GM18858 (cell line): ENCODE measurements at regions not wholly inside any gene's neighbourhood (a gene's known extent, or its start where the extent isn't known, plus 50 kb on each side); places are given as distances from the start of the nearest gene placed in this dataset.
A peak's percentile ranks its signal among the peaks of the same experiment; 100 is the strongest.

Experiments
- ATAC-seq: cut with Tn5 transposase; IDR thresholded peaks from one replicate; pipeline ENCODE4 v1.9.1; 2021; ENCODE audit not compliant: unreplicated experiment

DNA sequence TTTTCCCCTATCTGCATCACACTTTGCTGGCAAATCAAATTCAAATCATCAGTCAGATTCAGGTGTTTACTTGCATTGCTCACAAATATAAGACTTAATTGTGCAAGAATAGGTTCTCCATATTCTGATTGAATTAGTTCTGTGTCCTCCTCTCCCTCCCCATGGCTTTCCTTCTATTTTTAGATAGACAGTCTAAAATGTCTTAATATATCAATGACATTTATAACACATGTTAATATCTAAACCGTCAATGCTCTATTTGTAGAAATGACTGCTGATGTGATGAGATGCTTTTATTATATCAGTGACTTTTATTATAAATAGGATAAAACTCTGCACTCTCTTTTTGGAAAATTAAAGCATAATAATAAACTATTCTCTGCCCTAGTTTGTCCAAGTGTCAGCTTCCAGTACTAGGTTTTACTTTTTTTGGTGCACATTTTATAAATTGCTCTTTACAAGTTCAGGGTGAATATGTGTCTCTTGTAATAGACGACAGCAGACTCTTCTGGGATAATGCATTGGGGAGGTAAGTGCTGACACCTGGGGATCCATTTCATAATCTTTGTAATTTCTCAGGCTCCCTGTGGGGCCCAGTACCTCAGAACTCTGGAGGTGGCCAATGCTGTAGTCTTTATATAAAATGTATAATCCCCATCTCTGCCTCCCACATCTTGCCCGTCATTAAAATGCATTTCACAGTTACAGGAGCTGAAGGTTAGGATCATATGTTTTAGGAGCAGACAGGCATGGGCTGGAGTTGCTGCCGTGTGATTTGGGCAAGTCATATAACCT is 321.5 kb downstream of the BRINP1 start:
- ATAC-seq = no peak

DNA sequence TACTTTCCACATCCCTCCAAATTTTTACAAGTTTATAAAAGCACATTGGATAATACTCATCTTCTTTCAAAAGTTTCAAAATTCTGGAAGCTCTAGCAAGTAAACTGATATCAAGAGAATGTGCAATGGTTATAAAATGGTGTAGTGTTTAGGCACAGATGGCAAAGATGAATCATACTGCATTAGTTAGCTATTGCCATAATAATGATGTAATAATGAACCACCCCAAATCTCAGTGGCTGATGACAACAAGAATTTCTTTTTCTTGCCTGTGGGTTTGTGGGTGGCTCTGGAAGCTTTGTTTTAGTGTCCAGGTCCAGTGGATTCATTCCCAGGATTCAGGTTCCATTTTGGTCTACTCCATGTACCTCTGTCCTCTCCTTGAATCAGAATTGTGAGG is 319.0 kb downstream of the BRINP1 start:
- ATAC-seq = no peak

DNA sequence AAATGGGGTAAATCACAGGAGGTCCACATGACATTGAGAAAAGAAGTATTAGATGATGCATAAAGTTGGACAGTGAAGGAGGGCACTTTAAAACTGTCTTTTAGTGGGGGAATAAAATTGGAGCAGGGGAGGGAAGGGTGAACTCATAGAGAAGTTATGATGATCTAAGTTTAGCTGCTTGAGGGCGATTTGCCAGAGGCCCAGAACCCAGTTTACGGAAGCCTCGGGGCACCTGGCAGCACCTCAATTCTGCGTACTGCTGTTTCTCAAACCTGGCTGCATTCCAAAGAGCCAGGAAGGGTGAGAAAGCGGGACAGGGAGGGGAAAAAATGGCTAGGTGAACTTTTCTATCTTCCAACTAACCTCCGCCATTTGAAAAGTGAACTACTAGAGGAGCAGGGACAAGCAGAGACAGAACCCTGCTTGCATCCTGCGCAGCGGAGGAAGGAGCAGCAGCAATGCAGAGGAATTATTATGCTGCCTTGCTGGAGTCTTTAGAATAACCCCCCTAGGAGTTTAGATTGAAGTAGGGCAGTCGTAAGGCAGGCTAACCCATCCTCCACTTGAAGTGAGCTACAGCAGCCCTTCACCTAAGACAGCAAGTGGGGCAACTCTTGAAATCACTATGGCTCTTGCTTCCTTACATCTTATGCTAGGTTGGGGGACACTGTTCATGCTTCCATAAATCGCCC is 316.8 kb downstream of the BRINP1 start:
- ATAC-seq = no peak

DNA sequence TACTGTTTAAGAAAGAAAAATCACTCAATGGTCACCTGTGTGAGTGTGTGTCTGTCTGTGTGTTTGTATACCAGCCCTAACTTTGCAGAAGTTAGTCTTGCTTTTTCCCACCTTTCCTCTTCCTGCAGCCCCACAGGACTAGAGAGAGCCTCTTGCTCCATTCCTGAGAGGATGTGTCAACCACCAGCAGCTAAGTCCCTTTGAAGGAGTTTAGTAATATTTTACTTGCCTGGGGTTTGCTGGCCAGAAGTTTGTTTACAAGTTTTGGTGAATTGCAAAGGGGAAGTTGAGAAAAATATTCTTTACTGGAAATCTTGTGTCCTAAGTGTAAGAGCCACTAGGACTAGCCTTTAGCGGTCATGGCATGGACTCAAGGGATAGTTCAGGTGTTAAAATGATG is 316.2 kb downstream of the BRINP1 start:
- ATAC-seq = no peak

DNA sequence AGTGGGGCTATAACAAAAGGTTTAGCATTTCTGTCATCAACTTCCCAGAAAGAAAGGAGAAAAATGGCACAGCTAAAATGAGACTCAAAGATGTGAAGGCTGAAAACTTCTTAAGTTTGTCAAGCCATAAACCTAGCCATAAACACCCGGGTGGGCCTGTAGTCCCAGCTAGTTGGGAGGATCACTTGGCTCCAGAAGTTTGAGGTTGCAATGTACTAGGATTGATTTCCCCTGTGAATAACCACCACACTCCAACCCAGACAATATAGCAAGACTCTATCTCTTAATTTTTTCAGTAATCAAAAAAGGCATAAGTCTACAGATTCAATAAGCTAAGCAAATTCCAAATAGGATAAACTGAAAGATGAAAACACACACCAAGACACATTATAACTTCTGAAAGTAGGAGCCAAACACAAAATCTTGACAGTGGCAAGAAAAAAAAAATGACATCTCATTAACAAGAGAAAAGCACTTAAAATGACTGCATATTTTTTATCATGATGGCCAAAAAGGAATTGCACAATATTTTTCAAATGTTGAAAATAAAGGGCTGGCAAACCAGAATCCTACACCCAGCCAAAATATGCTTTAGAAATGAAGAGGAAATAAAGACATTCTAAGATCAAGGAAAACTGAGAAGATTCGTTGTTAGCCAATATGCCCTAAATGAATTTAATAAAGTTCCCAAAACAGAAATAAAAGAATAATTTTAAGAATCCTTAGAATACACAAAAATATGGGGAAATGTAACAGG is 308.4 kb downstream of the BRINP1 start:
- ATAC-seq = no peak

DNA sequence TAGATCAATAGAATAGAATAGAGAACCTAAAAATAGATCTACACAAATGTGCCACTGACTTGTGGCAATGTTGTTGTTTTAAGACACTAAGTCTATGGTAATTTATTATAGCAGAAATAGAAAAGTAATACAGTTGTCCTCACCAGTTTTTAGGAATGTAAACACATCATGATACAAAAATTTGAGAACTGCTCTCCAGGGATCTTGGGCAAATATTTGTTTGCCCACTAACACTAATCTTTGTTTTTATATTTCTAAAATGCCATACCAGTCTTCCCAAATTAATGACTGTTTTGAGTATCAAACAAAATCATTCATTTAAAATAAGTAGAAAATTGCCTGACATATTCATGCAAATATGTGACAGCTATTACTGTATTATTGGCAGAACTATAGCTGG is 297.6 kb downstream of the BRINP1 start:
- no peak for ATAC-seq

DNA sequence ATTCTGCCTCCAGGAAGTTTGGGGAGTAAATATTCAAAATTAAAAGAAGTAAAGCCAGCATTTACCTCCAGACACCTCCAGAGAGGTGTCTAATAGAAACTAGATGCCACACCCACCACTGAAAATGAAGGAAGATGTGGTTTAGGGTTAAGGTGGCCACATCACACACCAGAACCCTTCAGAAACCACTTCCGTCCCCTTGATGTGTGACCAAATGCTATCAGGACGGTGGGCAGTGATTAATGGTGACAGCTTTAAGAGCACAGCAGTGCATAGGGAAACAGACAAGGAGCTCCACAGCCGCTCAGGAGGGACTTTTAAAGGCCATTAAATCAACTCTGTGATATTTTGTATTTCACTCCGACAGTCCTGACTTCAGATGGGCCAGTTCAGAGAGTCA is 295.2 kb downstream of the BRINP1 start:
- ATAC-seq = peak; percentile 46

DNA sequence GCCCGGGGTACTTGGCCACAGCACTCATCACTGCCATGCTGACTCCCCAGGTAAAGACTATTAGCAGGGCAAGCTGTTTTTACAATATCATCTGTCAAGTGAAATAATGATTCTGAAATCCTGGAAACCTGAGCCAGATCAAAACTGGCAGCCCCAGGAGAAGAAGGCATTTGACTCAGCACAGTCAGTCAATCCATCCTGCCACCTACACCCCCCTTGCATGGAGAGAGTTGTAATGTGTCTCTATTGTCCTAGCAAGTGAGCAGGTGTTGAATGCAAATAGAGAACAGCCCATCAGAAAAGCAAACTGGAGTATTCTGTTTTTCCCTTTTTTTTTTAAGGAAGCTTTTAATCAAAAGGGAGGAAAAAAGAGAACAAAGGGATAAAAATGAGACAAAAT is 291.2 kb downstream of the BRINP1 start:
- ATAC-seq = no peak

DNA sequence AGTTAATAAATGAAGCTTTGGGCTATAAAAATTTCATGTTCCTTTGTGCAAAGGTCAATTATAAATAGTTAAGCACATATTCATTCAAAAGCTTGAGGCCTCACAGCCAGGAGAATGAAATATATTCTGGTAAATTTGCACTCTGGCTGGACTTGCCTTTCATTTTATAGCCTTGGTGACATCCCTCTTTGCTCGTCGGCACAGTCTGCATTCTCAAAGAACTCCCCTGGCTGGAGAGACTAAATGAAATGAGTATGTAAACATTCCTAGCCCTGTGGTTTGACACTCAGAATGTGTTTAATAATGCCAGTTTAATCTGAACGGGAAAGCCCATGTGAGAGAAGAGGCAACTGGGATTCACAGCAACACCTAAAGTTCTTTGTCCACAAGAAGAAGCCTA is 285.6 kb downstream of the BRINP1 start:
- ATAC-seq = no peak

DNA sequence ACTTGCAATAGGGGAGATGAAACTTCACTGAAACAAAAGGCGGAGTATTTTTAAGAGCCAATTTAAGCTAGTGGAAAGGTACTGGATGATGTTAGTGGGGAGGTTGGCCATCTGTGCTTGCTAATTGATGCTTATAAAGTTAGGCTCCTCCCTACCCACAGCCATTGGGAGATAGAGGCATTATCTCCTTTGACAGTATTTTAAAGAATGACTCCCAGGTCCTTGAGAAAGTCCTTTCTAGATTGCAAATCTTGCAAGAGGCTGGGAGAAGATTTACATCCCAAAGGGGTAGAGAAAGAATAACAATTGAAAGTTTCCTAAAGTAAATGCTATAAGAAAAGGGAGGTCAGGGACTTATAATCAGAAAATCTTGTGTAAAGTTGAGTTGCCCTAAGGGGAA is 282.6 kb downstream of the BRINP1 start:
- ATAC-seq = no peak

DNA sequence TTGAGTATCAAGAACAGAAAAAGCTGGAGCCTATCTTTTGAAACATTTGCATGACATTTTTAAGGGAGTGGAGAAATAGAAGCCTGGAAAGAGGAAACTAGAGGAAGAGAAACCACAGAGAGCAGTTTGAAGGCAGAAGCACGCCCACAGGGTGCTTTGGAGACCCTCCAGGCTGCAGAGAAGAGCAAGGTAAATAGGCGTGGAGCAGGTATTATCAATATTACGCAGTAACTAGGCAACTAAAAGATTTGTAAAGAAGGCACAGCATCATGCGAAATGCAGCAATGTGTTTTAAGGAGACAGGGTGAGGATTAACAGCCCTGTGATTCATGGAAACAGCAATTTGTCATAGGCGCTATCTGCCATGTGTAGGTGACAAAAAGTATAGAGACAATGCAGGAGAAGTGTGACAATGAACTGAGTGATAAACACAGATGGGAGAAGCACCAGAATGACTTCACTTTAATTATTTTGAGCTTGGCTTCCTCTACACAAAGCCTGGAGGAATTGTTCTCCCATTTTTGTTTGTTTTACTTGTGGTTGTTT is 281.2 kb downstream of the BRINP1 start:
- ATAC-seq = no peak

DNA sequence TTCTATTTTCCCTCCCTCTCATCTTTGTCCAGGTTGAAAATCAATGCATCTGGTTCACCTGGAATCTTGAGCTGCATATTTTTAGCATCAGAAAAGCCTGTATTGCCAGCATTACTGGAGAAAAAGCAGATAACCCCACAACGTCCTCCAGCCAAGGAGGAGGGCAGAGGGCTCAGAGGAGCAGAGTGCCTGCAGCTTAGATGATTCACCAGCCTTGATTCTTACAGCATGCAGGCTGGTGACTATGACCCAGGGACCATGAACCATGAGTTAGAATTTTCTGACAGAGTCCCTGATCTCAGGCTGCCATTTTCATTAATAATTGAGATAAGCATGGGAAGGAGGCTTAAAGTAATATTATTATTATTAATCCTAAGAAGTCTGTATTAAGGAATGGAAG is 278.2 kb downstream of the BRINP1 start:
- no peak for ATAC-seq

DNA sequence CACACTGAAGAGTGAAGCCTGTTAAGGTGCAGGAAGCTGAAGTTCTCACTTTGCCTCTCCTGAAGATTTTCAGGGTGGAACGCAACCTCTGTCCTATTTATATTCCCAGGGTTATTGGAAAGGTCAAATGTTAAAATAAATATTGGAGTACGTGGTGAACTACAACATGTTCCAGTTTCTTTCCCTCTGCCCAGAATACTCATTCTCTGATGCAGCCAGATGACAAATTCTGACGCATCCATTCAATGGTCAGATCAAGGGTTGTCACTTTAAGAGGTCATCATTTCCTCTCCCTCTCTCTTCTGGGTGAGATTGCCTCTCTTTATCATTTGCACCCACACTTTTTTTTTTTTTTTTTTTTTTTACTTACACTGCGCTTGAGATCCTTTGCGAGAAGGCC is 277.1 kb downstream of the BRINP1 start:
- no peak for ATAC-seq

DNA sequence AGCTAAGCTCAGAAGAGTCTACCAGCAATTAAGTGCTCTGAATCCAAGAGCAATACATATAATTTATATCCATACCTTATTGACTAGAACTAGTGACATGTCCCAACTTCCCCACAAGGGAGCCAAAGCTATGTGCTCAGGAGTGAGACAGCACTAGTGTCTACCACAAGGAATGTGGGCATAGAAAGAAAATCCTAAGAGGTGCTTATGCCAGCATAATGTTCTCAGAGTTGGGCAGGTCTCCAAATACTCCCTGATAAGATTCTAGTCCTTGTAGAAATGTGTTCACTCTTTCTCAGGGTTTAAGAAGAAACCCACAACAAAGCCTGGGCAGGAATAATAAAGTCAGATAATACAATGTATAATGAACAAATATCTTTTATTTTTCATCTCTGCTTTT is 275.1 kb downstream of the BRINP1 start:
- ATAC-seq = no peak

DNA sequence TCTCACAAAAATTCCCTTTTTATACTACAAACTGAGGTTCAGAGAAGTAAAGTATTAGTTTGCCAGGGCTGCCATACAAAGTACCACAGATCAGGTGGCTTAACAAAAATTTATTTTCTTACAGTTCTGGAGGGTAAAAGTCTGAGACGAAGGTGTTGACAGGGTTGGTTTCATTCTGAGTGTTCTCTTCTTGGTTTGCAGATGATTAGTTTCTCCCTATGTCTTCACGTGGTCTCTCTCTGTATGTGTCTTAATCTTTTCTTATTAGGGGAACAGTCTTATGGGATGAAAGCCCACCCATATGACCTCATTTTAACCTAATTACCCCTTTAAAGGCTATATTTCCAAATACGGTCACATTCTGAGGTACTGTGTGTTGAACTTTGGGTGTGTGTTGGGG is 274.2 kb downstream of the BRINP1 start:
- ATAC-seq = peak; percentile 58

DNA sequence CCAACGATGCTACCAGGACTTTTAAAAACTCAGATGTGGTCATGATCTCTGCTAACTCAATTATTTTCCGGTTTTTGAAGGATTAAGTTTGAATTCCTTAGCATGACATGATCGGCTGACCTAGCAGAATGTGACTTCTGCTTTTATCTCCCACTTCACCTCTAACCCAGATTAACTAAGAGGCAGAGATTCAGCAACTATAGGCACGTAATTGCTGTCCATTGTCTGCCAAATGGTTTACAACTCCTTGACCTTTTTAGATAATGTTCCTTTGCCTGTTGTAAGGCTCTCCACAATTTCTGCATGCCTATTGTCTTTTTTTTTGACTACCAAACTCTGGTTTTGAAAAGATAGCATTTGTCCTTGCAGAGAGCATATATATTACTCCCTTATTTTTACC is 268.2 kb downstream of the BRINP1 start:
- ATAC-seq = no peak

DNA sequence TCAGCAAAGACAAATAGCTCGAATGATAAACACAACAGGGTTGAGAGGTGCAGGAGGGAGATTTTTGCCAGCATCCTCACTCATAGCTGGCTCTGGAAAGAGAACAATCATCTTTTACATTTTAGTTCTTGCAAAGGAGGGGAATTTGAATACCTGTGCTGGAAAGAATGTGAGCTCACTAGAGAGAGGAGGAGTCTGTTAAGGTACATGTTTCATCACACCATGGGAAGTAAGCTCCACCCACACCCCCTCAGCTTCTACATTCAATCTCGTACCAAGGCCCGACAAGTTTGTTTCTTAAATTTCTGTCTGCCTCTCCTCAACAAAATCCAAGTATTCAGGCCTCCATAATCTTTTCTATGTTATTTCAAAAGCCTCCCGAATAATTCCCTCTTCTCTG is 254.6 kb downstream of the BRINP1 start:
- ATAC-seq = no peak
